GM21576 (cell line): ENCODE measurements at regions not wholly inside any gene's neighbourhood (a gene's known extent, or its start where the extent isn't known, plus 50 kb on each side); places are given as distances from the start of the nearest gene placed in this dataset.

Experiments used
- ATAC-seq: cut with Tn5 transposase; IDR thresholded peaks from one replicate; pipeline ENCODE4 v1.9.1; 2021; ENCODE audit warnings: mild to moderate bottlenecking, moderate library complexity; ENCODE audit not compliant: unreplicated experiment

DNA sequence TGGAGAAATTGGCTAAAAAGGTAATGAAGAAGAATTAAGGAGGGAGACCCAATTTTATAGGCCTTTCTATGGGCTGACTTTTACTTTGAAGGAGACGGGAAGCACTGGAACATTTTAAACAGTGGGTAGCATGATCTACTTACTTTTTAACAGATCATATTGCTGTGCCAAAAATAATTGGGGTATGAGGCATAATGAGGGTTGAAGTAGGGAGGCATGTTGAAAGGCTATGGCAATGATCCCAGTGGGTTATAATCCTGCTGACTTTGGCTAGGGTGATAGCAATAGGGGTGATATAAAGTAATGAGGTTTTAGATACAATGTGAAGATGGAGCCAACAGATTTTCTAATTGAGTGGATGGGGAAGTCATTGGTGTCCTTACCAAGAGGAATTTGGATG, 73.2 kb downstream of the GPR37 start:
- no peak for ATAC-seq

DNA sequence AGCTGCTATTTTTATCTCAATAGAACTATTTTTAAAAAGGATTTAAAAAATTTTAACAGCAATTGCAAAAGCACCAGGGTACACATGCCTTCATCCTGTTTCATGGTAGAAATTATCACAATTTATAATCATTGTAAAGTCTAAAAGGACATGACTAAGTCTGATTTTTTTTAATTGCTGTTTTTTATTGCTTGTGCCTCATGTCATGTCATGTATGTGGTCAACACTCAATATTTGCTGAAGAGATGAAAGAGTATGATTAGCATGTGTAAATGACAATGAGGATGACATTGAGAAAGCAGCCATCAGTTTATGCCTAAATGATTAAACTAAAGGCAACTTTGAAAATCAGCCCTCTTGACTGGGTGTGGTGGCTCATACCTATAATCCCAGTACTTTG, 74.8 kb downstream of the GPR37 start:
- no peak for ATAC-seq

DNA sequence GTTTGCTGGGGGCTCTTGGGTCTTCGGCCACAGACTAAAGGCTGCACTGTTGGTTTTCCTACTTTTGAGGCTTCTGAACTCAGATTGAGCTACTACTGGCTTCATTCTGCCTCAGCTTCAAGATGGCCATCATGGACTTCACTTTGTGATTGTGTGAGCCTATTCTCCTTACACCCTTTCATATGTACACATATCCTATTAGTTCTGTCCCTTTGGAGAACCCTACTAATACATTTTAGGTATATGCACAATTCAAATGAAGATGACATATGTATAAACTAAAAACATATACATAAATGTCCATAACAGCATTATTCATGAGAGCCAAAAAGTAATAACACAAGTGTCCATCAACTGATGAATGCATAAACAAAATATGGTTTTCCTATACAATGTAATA, 75.7 kb downstream of the GPR37 start:
- no peak for ATAC-seq

DNA sequence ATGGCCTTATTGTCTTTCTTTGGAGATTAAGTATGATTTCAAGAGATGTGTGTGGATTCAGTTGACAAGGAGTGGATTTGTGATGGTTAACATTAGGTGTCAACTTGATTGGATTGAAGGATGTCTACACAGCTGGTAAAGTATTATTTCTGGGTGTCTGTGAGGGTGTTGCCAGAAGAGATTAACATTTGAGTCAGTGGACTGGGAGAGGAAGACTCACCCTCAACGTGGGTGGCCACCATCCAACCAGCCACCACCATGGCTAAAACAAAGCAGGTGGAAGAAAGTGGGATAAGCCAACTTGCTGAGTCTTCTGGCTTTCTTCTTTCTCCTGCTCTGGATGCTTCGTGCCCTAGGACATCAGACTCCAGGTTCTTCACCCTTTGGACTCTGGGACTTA, 76.1 kb downstream of the GPR37 start:
- ATAC-seq, result no peak

DNA sequence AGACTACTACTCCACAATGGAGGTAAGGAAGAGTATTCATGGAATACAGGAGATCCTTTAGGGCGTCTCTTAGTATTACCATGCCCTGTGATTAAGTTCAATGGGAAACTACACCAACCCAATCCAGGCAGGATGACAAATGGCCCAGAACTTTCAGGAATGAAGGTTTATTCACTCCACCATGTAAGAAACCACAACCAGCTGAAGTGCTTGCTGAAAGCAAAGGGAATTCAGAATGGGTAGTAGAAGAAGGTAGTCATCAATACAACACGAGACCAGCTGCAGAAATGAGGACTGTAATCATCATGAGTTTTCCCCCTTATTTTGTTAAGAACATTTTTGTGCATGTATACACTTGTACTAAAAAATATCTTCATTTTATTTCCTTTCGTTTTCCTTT, 76.6 kb downstream of the GPR37 start:
- no peak for ATAC-seq

DNA sequence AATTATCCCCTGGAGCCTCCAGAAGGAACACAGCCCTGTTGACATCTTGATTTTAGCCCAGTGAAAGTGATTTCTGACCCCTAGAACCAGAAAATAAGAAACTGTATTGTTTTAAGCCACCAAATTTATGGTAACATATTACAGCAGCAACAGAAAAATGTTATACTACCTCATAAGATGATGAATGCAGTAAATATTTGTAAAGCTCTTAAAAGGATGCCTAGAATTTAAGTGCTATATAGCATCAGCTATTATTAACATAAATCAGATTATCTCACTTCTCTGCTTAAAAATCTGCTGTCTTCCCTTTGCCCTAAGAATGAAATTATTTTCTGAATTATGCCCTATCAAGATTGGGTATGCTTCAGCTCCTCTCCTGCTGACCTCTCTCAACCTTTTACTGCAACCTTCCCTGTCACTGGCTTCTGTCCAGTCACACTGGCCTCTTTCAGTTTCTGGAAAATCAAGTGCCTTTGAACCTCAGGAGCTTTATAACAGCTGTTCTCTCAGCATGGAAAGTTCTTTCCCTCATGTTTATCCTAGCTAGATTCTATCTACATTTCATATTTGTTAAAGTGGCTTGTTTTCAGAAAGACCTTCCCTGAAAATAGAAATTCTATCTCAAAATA, 78.9 kb downstream of the GPR37 start:
- ATAC-seq, result no peak

DNA sequence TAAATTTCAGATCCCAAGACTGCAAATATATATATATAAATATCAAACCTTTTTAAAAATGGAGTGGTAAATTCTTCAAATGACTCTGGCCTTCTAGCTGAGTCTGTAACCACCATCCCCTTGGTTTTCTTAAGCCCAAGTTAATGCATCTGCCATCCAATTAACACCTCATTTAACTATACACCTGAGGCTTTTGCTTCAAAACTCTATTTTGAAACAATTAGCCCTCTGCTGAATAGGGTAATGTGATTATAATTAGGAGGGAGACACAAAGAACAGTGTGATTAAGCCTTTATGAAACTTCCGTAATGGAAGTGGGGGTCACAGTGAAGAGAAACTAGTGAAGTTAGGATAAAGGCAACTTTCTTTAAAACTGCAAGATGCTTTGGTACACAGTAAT, 83.6 kb downstream of the GPR37 start:
- no peak for ATAC-seq

DNA sequence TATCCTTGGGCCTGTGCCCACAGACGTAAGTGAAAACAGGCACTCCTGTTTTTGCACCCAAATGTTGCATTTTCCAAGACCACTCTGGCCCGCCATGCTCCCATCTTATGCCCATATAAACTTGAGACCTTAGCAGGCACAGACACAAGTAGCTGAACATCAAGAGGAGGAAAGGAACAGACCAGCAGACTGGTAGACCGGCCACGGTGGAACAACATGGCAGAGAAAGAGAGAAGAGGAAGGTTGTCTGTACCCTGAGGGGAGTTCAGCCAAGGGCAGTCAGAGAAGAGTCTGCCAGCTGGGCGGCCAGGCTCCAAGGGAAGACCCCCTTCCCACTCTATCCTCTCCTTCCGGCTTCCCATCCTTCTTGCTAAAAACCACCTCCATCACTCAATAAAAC, 85.3 kb downstream of the GPR37 start:
- ATAC-seq, result no peak

DNA sequence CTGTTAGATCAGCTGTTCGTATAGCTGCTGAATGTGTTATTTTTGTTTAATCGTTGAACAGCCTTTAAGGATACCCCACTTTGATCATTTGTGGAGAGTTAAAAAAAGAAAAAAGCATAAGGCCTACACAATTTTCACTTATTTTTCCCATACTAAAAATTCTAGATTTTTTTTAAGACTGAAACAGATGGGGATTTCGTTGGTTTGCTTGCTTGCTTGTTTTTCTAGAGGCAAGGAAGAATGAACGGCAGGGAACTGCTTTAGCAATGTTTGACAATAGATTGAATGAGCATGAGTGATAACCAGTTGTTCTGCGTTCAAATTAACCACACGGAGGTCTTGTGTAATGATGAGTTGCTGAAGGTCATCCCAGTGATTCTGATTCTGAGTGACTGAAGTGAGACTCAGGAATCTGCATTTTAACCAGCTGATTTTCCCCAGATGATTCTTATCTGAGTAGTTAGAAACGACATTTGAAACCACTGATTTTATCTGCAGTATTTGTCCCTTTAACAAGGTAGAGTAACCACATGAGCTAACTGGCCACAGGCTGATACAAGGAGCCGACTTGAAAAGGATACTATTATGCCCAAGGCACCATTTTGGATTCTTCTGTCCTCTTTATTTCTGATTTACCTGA, 85.9 kb downstream of the GPR37 start:
- ATAC-seq, result no peak

DNA sequence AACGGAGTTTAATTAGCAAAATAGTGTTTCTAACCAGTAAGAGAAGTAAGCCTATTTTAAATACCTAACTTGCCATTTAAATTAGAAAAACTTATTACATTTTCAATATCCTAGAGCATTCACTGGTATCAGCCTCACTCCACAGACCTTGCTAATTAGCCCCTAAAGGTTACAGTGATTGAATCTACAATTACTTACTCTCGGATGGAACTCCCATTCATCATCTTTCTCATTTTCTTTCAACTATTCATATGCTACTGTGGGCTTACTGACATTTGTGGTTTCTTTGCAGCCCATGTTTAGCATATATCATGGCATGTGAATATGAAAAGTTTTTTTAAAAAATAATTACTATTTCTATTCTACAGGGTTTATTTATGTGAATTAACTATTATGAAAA, 86.4 kb downstream of the GPR37 start:
- no peak for ATAC-seq

DNA sequence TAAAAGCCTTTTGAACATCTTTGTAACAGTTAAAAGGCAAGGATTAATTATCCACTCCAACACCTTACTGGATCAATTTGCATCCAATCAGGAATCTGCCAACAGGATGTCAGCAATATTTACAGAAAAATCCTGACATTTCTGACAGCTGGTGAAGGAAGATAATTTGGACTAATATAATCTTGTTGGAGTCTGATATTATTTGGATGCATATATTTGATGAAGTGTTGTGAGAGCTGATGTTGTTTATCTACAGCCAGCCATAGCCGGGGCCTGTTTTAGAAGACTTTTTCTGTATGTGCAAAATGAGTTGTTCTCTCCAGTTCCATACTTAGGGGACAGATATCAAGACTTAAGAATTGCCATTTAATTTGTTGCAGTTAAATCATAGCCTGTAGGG, 91.1 kb downstream of the GPR37 start:
- ATAC-seq, result no peak

DNA sequence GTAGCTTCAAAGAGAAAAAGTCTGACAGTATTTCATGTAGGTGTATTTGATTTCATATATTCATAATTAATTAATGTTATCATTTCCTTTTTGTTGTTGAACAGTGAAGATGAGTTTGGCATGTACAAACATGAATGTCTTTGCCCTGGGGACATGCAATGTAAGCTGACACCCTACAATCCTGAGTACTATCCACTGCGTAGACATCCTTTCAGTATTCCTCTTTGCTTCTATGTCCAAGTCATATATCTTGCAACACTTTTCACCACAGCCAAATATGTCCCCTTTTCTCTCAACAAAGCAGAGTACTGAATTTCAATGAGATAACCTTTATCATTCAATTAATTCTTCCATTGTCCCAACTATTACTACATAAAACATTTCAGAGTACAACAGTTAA, 93.6 kb downstream of the GPR37 start:
- no peak for ATAC-seq

DNA sequence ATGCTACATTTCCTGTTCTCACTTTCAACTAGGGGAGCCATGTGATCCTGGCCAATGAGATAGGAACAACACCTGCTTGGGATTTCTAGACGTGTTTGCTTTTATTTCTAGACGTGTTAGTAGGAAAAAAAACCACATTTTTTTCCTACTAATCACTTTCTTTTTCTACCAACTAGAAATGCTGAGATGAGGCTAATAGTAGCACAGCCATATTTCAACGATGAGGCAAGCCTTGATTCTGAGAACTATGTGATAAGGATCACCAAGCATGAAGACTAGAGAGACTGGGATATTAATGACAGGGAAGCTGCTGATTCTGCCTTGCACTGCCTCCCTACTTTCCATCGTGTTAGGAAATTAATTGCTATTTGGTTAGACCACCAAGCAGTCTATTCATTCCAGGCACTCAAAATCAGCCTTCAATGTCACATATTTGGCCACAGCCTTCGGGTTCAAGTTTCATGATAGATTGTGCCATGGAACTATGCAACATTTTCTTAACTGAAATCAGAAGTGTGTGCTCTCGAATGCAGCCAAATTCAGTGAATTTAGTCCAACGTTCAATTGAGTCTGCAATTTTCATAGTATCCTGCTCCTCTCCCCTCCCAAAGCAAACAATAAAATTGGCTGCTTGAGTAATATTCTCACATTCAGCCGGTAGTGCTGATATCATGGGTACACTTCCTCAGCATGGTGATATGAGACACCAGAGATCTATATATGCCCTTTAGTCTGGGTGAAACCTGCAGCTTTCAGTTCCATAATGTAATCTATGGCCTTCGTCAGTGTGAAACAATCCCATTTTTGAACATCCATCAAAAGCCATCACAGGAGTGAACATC, 98.1 kb downstream of the GPR37 start:
- ATAC-seq, result no peak

DNA sequence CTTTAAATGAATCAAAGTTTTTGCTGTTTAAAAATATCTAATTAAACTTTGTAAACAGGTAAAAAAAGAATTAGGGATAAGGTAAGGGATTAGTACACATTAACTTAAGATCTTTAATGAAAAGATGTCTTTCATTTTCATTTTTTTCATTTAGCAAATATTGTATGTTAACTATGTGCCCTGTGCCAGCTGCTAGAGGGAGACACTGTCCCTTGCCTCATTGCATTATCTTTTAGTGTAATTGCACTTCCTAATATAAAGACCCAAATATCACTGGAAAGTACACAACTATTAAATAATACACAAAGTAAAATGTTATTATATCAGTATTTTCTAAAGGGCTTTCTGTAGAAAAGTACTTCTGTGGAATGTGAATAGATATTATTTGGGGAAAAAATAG, 102.7 kb downstream of the GPR37 start:
- ATAC-seq, result no peak

DNA sequence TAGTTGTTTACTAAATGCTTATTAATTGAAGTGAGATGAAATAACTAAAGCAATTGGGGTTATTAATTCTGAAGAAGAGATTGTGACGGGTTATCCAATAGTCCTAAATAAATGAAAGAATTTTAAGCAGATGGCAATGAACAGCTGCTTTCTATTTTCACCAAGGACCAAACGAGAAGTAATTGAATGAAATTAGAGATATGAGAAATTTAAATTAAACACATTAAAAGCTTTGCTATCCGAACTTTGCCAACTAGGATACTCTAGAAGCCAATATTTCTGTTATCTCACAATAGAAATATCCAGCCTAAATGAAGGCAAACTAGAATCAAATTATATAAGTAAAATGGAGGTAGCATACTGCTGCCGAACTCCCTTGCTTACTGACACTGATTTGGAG, 103.2 kb downstream of the GPR37 start:
- no peak for ATAC-seq

DNA sequence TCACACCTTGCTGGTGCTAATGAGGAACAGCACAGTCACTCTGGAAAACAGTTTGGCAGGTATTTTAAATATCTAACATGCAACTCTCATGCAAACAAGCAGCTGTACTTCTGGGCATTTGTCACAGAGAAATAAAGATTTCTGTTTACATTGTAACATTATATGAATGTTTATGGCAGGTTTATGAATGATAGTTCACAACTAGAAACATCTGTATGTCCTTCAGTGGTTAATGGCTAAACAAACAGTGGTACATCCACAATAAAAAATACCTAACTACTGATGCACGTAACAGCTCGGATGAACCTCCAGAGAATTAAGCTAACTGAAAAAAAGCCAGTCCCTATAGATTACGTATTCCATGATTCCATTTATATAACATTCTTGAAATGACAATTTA, 109.6 kb downstream of the GPR37 start:
- no peak for ATAC-seq

DNA sequence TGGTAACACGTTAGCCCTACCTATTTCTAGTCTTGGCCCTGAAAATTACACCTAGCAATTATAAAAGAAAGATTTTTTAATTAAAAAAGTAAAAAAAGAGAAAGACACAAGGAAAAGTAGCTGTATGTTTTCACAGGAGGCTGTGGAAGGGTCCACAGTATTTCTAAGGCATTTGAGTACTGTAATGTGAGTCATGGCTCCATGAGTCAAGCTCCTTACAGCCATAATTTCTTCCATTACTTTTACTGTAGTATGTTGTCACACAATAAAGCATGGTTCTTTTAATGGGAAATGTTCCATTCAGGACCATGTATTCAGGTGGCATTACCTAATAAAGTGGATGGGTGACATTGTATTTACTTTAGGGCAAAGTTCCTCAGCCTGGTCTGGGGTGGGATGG, 113.4 kb downstream of the GPR37 start:
- ATAC-seq, result no peak

DNA sequence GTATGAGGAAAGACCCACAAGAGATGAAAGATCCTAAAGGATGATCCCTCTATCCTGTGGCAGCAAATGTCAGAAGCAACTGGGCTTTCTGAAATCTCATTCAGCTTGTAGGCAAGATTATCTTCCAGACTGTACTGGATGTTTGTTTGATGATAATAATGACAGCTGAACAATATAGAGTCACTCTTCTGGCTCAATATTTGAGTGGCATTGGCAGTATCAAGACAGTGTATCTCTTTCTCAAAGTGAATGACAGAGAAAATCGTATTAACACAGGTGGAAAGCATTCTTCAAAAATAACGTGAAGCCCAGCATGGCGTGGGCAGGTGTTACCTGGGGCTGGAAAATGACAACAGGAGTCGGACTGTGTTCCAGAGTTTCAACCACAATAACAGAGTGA, 114.5 kb downstream of the GPR37 start:
- no peak for ATAC-seq

DNA sequence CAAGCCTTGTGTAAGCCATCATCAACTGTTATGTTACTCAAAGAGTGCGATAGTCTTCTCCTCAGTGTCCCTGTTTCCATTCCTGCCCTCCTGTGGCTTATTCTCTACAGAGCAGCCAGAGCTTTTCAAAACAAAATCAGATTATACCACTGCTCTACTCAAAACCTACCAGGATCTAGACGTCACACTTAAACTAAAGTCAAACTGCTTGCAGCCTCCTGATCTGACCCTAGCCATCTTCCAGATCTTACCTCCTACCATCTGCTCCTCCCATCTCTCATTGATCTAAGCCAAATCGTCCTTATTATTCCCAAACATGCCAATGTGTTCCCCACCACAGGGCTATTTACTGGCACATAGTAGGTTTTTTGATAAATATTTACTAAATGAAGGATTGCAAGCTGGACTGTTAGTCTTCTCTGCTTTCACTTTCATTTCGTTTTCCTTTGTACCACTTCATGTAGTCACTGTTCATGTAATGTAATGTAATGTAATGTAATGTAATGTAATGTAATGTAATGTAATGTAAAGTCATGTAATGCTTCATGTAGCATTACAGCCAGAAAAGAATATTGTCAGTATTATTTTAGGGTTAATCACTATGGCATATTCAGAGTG, 116.1 kb downstream of the GPR37 start:
- peak; percentile 45 for ATAC-seq

DNA sequence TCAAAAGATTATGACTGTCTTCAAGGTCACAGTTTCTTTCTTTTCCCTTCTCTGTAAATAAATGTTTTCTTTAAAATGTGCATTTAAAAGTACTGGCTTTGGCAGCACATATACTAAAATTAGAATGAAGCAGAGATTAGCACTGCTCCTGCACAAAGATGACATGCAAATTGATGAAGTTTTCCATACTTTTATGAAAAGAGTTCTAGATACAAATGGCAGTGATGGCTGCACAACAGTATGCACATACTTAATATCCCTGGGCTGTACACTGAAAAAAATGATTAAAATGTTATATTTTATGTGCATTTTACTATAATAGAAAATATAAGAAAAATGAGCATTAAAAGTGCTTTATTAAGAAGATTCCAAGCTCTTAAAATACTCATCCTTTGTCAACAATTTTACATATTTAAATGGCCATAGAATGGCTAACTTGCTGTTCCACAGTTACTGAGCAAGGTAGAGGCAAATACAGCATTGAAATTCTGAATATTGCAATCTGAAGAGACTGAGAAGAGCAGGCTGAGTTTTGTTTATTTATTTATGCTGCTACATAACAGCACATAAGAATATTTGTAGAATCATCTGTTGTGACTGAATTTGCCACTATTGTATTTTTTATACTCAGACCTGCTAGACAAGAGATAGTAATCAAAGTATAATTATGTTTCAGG, 117.8 kb downstream of the GPR37 start:
- no peak for ATAC-seq

DNA sequence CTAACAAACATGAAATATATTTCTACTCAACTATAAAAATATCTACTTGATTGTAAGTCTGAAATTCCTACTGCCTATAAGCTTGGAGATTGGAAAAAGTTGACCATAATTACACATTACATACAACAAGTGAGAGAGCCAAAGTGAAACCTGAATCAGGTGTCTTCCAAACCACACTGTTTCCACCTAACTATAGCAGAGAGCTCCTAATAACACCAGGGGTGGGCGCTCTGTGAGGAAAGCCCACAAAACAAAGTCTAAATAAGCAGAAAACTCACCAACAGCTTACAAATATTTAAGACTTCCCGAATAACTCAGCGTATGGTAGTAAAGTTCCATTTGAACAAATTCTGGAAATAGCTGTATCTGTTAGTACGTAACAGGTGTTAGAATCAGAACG, 119.9 kb downstream of the GPR37 start:
- no peak for ATAC-seq
